ENCODE measurements at regions not wholly inside any gene's neighbourhood (a gene's known extent, or its start where the extent isn't known, plus 50 kb on each side); places are given as distances from the start of the nearest gene placed in this dataset.

DNA sequence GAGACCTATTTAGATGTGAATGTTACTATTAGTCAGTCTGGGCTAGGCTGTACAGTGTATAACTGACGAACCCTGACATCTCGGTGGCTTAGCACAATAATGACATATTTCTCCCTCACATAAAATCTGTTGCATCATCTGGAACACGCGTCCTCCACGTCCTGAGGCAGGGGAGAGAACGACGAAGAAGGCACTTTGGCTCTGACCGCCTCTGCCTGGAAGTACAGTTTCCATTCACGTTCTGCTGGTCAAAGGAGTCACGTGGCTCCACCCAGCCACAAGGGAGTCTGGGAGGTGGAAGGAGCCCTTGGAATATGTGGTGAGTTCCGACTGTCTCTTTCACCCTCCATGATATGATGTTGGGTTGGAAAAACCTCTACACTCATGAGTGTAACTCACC, 55.1 kb upstream of the CD82 start:
- H3K4me3 ChIP-seq, result no peak overlapping the region
- H3K36me3 ChIP-seq, result no peaks in the 10 kb centered on the region
- peaks cover 0 to 4% (median 0%) of the 10 kb centered on the region in 4 donors for H3K9me3 ChIP-seq
- no peak for ATAC-seq (ENCODE audit: low FRiP score in 2 of 2)
- H3K27ac ChIP-seq, result no peak overlapping the region
- no peaks in the 10 kb centered on the region for H3K27me3 ChIP-seq
- no peak for DNase-seq
- WGBS, 2 donors, result 79 to 87% methylated on average over 11 of the region's 11 CpGs
- TF ChIP-seq CTCF (IDR thresholded peaks at IDR 0.05) (no peak), POLR2AphosphoS5 (IDR thresholded peaks at IDR 0.05) (no peak), EP300 (IDR thresholded peaks at IDR 0.05) (no peak), POLR2A (IDR thresholded peaks at IDR 0.05) (no peak)
- H3K4me1 ChIP-seq, result no peaks in the 10 kb centered on the region

- no peaks in the 10 kb centered on the region for H3K27me3 ChIP-seq
- H3K4me3 ChIP-seq, result no peak overlapping the region
- no peak overlapping the region for H3K27ac ChIP-seq
- H3K36me3 ChIP-seq, result no peaks in the 10 kb centered on the region
- H3K9me3 ChIP-seq, result no peaks in the 10 kb centered on the region
- DNase-seq (no peak), ATAC-seq (ENCODE audit: low FRiP score in 2 of 2) (no peak)
- TF ChIP-seq POLR2A (IDR thresholded peaks at IDR 0.05) (no peak), EP300 (IDR thresholded peaks at IDR 0.05) (no peak), POLR2AphosphoS5 (IDR thresholded peaks at IDR 0.05) (no peak), CTCF (IDR thresholded peaks at IDR 0.05) (no peak)
- 62 to 71% methylated on average over 12 of the region's 12 CpGs for WGBS, 2 donors
- H3K4me1 ChIP-seq, result no peaks in the 10 kb centered on the region
Observed at GRCh38 chr11:44512818-44513217, 52.6 kb upstream of the CD82 start.

GRCh38 chr11:44515048-44515447, 50.4 kb upstream of the CD82 start:
- no peaks in the 10 kb centered on the region for H3K36me3 ChIP-seq
- 85 to 87% methylated on average over 2 of the region's 2 CpGs for WGBS, 2 donors
- no peak for ATAC-seq (ENCODE audit: low FRiP score in 2 of 2)

More at GRCh38 chr11:44515048-44515447, 50.4 kb upstream of the CD82 start:
- TF ChIP-seq CTCF (IDR thresholded peaks at IDR 0.05) (no peak), POLR2A (IDR thresholded peaks at IDR 0.05) (no peak), POLR2AphosphoS5 (IDR thresholded peaks at IDR 0.05) (no peak), EP300 (IDR thresholded peaks at IDR 0.05) (no peak)
- no peaks in the 10 kb centered on the region for H3K27me3 ChIP-seq
- DNase-seq, result no peak
- no peaks in the 10 kb centered on the region for H3K9me3 ChIP-seq
- no peak overlapping the region for H3K27ac ChIP-seq
- H3K4me3 ChIP-seq, result no peak overlapping the region
- peaks cover 0 to under 1% (median 0%) of the 10 kb centered on the region in 4 donors for H3K4me1 ChIP-seq

Data from upper lobe of left lung (tissue), 6 donors.